T-helper 9 cell (primary cell): ENCODE measurements at regions not wholly inside any gene's neighbourhood (a gene's known extent, or its start where the extent isn't known, plus 50 kb on each side); places are given as distances from the start of the nearest gene placed in this dataset.

Source experiments
- DNase-seq: peaks from one replicate; pipeline ENCODE4 v3.0.0-alpha.2; 2020

DNA sequence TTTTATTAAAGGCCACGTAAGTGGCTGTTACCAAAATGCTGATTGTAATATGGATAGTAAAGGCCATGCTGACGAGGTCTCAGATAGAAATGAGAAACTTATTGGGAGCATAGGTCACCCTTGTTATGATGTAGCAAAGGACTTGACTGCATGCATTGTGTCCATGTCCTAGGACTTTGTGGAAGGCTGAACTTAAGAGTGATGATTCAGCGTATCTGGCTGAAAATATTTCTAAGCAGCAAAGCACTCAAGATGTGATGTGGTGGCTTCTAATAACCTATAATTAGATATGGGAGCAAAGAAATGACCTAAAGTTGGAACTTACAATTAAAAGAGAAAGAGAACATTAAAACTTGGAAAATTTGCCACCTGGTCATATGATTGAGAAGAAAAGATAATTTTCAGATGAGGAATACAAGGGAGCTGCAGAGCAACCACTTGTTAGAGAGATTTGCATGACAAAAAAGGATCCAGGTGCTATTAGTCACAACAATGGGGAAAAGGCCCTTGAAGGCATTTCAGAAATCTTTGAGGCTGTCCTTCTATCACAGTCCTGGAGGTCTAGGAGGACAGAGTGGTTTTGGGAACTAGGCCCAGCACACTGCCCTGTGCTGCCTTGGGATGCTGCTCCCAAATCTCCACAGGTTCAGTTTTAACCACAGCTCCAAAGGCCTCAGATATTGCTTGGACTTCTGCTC, 793.7 kb upstream of the LCORL start:
- DNase-seq: no peak

DNA sequence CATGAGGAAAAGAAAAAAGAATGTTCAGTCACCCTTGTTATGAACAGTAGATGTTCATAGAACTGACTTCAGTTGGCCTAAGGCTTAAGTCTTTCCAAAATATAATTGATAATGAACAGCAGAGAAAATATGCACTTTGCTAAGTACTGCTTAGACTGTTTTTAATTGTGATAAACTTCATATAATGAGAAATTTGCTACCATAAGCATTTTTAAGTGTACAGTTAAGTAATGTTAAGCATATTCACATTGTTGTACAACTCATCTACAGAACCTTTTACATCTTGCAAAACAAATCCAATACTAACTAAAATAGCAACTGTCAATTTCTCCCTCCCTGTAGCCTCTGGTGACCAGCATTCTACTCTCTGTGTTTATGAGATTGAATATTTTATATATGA, 792.2 kb upstream of the LCORL start:
- DNase-seq: no peak

DNA sequence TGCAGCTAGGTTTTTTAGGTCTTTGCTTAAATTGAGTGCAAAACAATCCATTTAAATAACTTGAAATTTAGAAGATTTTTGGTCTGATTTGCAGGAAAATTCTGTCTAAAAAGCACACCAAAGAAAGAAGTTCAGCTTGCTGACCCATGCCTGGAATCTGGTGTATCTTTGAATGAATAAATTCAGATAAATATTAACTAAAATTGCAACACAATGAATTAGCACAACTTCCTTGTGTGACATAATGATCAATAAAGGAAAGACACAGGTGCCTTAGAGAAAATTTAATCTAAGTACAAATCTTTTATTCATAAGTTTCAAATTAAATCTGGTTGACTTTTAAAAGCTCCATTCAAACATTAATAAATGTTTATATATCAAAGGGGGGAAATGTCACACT, 791.5 kb upstream of the LCORL start:
- no peak for DNase-seq

DNA sequence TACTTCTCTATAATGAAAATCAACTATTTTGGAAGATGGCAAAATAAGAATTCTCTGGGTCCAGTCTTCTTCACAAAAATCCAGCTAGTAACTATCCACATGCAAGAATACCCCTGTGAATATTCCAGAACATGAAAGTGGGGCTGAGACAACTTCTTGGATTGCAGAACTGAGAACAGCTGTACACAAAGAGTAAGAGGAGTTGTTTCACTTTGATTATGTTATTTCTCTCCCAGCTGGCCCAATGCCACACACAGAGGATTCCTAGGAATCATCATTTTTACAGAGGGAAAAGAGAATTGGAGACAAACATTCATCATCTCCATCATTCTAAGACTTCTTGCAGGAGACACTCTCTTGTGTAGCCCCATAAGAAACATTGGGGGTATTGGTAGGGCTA, 782.2 kb upstream of the LCORL start:
- no peak for DNase-seq

DNA sequence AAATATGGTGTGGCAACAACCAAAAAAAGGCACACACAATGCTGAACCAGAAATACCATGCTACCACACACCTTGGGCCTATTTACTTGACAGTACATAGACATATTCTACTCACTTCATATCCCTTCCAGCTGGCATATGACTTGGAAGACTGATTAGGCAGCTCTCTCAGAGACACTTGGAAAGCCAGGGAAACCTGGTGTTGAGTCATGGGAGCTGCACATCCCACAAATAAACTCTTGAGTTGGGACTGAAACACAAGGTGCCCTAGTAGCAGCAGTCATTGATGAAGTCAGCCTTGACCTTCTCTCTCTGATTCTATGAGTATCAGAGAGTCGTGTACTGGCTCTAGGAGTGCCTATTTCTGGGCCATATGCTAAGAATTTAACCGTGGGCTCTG, 776.6 kb upstream of the LCORL start:
- no peak for DNase-seq

DNA sequence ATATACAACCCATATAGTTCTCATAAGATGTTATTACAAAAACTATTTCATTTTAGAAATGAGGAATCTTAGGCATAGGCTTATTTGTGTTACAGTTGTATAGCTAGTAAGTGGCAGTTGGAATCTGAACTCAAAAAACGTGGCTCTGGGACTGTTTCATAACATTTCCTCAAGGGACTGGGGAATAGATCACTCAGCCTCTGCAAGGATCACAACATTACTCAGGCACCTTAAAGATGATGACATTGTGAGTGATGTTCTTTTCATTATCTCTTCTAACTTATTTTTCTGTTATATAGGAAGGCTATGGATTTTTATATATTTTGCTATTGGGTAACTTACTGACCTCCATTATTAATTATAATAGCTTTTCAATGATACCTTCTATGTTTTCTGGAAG, 774.2 kb upstream of the LCORL start:
- DNase-seq: no peak

DNA sequence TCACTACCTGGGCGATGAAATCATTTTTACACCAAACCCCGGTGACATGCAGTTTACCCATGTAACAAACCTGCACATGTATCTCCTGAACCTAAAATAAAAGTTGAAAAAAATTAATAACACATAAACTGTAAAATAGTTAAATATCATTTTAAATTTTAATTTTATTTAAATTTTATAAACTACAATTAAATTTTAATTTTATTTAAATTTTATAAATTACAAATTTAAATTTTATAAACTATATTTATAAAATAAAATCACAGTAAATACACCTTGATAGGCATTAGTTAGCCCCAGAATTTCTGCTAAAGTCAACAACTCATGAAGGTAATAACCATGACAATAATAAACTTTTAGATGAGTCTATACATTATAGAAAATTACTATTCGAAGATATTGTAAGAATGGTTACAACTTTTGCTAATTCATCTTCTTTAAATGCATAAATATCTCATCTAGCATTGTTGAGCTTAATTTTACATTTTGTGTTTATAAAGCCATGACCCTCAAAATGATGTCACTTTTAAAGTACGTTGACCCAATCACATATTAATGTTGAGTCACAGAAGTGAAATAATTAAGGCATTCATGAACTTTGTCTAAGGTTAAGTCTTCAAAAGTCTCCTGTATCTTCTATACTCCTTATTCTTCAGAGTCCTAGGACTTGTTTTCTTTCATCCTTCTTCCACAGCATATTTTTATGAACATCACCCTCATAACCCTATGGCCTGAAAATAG, 755.8 kb upstream of the LCORL start:
- no peak for DNase-seq

DNA sequence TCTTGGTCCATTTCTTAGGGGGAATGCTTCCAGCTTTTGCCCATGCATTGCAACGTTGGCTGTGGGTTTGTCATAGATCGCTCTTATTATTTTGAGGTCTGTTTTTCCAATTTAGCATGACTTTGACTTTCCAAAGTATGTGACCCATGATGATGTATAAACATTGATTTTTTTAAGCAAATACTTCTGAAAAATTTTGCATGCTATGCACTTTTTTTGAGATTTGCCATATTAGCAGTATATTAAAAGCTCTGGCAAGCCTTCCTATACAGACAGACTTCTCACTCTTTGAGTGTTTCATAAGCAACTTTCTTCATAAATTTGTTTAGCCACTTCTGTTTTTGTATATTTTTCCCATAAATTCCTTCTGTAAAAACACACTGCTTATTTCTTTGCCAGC, 746.4 kb upstream of the LCORL start:
- DNase-seq: no peak

DNA sequence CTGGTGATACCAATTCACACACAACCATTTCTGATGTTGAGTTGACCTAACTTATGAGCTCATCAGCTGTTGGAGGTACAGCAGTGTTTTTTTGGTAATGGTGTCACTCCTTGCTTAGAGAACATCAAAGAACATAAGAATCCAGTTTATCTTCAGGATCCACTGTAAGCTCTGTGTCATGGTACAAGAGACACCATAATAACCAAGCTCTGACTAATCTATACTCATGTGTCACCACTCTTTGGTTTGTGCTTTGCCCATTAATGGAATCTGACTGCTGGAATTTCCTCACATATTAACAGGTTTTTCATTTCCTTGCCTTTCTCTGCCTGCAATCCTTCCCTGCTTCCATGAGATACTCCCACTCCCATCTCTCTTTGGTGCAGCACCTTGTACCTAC, 735.1 kb upstream of the LCORL start:
- no peak for DNase-seq

DNA sequence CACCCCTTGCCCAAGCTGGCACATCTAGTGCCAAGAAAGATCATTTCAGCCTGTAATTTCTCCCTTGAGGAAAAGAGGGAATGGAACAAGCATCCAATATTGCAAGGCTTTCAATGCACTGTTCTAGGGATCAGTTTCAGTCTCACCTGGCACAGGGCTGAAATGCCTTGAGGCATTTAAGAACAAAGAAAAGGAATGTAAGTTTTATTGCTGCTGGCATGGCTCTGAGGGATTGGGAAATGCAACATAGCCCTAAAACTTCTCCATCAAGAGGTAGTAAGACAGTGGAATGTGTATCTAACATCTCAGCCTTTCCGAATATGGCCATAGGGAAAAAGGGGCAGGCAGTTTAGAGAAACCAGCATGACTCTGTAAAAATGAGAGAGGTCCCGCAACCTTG, 732.6 kb upstream of the LCORL start:
- DNase-seq: no peak

DNA sequence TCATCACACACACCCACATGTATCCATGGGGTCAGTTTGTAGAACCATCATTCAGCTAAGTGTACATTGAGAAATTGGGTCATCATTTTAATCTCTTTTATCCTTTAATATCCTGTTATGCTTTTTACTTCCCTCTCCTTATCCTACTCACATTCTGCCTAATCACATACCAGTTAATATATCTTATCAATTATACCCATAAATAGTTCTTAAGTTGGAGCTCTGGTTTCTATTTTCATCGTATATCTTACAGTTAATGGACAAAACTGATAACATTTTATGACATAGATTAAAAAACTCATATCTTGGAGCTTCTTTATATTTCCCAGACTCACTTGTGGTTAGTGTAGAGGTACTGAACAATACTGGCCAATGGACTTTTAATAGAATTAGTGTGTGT, 729.5 kb upstream of the LCORL start:
- DNase-seq: no peak

DNA sequence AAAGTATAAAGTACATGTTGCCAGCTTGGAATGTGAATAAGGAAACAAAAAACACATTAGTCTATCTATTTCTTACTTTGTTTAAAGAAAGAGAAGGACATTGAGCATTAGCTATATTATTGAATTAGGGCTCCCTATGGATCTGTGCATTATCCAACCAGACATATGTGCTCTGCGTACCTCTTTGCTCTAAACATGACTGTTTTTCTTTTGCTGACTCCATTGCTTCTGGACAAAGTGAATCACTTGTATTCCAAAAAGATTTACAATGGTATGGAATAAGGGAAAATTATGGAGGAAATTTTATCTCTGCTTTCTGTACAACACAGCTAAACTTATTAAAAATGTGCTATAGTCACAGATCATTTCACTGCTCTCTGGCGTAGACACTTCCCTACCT, 727.8 kb upstream of the LCORL start:
- no peak for DNase-seq

DNA sequence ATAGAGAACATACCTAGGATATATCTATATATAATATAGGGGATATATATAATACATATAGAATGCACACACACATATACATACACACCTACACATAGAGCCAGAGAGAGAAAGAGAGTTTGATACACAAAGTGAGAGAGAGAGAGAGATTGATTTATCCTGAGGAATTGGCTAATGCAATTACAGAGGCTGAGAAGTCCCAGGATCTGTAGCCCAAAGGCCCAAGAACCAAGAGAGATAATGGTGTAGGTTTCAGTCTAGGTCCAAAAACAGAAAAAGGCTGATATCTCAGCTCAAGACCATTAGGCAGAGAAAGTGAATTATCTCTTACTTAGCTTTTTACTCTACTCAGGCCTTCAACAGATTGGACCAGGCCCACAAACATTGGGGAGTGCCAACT, 715.0 kb upstream of the LCORL start:
- DNase-seq: no peak

DNA sequence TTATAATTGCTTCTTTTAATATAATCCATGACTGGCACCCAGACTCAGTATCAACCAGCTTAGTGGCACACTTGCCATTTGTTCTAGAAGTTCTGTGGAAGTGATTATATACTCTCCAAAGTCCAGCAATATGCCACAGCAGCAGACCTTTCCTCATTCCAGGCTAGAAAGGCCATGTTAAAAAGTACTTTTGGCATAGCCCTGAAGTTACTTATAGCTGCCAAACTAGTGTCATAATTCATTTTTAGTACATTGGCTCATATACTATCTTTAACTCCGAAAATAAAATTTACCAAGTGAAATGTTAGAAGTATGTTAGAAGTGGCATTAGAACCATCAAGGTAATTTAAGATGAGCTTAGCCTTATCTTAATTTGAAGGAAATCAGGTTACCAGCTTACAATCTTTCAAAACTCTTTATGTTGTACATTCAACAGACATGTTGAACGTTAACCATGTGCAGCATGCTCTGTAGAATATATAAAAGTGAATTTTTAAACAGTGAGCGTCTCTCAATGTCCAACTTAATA, 714.2 kb upstream of the LCORL start:
- no peak for DNase-seq

DNA sequence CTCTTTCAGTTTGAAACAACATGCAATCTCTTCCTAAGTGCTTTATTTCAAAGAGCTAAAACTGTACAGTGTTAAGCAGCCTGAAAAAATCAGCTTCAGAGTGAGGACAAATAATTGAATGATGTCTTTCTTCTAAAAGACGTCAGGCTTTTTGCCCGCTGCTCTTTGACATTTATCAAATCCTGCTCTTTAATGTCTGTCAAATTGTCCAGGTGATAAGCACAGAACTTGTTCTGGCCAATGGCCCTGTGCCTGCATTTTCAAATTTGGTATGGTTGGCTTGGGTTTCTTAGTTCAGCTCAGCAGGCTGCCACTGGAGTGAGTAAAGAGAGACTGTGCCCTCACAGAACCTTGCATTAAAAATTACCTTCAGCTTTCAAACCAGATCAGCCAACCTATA, 712.9 kb upstream of the LCORL start:
- DNase-seq: no peak

DNA sequence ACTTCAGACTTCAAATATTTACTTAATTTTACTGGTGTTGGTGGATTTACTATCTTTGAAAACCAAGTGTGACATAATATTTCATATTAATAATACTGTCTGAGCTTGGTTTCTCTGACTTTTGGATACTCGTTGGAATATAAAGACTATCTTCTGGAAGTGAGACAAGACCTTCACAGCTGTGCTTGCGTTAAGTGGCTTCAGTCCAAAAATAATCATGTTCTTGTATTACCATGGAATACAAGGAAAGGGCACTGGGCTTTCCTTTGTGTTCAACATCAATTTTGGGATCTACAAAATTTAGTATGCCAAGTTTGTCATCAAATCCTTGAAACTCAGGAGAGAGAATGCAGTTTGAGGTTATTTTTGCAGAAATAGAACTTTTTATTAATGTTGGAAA, 712.4 kb upstream of the LCORL start:
- no peak for DNase-seq

DNA sequence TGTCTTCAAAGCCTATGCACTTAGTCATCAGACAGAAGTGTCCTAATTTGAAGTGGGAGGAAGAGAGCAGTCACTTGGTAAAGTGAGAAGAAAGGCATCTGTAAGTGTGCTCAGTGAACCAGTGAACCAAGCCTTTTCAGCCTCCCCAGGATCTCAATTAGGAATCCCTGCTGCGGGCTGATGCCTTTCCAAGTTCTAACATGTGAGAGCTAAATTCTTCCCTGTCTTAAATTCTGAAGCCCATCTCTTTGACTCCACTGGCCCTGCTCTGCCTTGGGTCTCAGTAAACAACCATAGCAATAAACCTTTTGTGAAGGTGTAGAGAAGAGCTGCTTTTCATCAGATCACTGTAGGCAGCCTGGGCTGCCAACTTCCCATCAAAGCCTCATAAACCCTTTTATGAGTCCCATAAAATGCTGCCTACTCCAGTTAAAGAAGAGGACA, 701.2 kb upstream of the LCORL start:
- DNase-seq: no peak

DNA sequence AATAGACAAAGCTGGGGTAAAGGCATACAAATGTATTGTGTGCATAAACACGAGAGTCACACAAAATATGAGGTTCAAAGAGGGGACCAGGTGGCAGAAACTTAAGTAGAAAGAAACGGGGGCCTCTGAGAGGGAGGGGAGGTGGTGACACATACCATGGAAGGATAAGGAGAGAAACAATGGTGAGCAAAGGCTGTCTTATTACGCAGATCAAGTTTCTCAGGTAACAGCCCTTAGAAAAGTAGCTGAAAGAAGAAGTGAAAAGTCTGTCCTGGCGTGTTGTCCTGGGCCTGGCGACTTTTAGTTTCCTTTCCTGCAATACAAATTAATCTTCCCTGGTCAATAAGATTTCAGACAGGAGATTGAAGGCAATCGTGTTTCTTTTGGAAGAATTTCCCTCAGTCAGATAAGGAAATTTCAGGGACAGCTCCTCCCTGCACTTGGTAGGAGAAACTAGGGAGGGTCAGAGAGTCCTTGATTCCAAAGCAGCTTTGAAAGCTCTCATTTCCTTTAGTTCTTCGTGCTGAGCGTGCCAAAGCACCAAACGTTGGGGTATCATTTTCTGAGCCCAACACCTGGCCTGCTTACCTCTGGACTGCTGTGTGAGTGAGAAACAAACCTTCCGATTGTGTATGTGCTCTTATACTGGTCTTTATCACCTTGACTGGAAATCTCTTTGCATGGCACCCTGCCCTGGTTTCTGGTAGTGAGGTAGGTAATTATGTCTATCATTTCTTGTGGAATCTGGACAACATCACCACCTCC, 676.7 kb upstream of the LCORL start:
- DNase-seq: no peak

DNA sequence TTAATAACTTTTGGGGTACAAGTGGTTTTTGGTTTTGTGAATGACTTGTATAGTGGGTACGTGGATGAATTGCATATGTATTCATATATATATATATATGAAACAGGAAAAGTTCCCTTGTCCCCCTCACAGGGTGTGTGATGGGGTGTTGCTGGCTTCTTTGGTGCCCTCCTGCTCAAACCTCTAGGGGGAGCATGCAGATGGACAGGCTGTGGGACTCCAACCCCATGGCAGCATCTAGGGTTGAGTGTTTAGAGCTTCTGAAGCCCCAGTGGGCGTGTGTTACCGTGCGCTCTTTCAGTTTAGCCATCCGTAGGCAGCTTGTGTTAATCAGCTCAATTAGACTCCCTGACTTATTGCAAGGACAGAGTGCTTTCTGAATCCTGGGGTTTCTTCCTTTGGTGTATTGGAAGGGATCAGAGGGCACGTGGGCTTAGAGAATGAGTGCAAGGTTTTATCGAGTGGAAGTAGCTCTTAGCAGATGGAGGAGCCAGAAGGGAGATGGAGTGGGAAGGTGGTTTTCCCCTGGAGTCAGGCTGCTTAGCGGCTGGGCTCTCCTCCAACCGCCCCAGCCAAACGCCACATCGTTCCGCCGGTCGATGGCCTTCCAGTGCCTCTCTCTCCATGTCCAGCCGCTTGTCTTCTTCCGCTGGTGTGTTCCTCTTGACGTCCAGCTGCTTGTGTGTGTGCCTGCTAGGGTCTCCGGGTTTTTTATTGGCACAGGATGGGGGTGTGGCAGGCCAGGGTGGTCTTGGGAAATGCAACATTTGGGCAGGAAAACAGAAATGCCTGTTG, 674.4 kb upstream of the LCORL start:
- no peak for DNase-seq

DNA sequence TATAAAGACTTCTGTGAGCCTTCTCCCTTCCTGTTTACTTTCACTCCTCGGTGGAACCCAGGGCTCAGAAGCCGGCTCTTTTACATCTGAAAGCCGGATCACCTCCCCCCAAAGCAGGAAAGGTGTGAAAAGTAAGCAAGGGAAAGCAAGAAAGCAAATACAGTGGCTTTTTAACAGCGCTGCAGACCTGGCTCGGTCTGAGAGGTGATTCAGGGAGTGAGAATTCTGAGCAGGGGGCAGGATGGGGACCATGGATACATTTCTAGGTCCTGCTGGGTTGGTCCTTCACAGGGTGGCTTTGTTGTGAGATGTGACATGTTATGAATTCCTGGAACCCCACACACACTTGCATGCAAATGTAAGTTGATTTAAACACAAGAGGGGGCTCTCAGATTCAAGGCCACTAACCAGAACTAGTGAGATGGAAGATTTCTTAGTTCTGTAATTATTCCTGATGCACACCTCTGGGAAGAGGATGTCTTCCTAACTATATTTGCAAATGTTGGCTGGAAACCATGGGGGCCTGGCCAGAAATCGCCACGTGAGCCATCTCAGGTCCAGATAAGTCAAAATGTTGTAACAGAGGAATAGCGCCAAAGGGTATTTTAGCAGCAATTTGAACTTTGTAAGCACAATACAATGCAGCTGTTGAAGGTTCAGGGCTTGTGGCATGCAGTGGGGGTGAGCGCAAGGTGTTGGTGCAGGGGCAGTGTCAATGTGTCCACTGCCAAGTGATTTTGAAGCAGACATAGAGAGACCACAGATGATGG, 670.1 kb upstream of the LCORL start:
- no peak for DNase-seq

DNA sequence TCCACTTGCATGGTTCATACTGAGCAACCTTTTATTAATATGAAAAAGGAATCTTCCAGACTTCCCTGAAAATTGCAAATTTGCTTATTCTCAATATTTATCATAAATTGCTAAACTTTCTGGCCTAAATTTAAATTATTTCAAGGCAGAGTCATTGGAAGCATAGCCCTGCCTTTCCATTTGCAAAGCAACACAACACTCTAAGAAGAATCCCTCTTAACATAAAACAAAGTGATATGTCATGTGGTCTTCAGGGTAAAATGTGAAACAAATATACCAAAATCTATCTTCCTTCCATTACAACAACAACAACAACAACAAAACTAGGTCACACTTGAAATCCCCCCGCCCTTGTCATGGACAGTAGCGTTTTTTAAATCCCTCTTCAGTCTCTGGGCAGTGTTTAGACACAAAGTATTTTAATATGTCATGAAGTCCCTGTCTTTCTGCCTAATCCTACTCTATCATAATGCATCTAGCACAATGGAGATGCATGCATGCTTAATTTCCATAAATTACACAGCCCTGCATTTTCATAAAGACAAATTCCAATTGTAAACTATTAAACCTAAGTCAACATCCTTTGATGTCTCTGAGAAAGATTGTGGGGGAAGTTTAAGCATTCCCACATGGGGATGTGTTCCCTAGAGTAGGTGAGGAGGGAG, 668.9 kb upstream of the LCORL start:
- no peak for DNase-seq
